ENCODE measurements at regions not wholly inside any gene's neighbourhood (a gene's known extent, or its start where the extent isn't known, plus 50 kb on each side); places are given as distances from the start of the nearest gene placed in this dataset.

GRCh38 chr14:103194256-103195045, 71.2 kb downstream of the TNFAIP2 start:
- intact Hi-C loops (cut with DNase I), result loop anchor here in 3 of 10 donors (5.0 to 10.0 kb wide), 2 partner anchors 90 to 98 kb away; no protein-coding TSS in a partner anchor

GRCh38 chr14:103195828-103196615, 72.8 kb downstream of the TNFAIP2 start:
- no peak for DNase-seq
- no peak overlapping the region for H3K27ac ChIP-seq
- peaks cover 0 to 16% (median 0%) of the 10 kb centered on the region in 11 donors for H3K9me3 ChIP-seq
- H3K27me3 ChIP-seq, result peaks cover 0 to 3% (median 0%) of the 10 kb centered on the region in 7 donors
- TF ChIP-seq CTCF (IDR thresholded peaks at IDR 0.05), result no peak
- ATAC-seq, result no peak
- WGBS, 2 donors, result 93% methylated on average over 22 of the region's 22 CpGs
- H3K36me3 ChIP-seq, result no peaks in the 10 kb centered on the region
- intact Hi-C loops (cut with DNase I), result loop anchor here in 2 of 10 donors (10.0 kb wide), 1 partner anchor 89 kb away; no protein-coding TSS in a partner anchor
- H3K4me3 ChIP-seq, result no peak overlapping the region
- H3K4me1 ChIP-seq, result peaks cover 0 to 15% (median 0%) of the 10 kb centered on the region in 9 donors

More at GRCh38 chr14:103194256-103195045, 71.2 kb downstream of the TNFAIP2 start:
- peaks cover 0 to 17% (median 0%) of the 10 kb centered on the region in 7 donors for H3K27me3 ChIP-seq
- no peak for DNase-seq
- H3K4me1 ChIP-seq, result peaks cover 0 to 15% (median under 1%) of the 10 kb centered on the region in 9 donors
- H3K36me3 ChIP-seq, result no peaks in the 10 kb centered on the region
- no peak overlapping the region for H3K4me3 ChIP-seq
- ATAC-seq, result no peak
- H3K27ac ChIP-seq, result no peak overlapping the region
- peaks cover 0 to 15% (median 0%) of the 10 kb centered on the region in 11 donors for H3K9me3 ChIP-seq
- 88 to 92% methylated on average over 16 of the region's 16 CpGs for WGBS, 2 donors
- no peak for TF ChIP-seq CTCF (IDR thresholded peaks at IDR 0.05)

- no peak for DNase-seq
- H3K36me3 ChIP-seq, result no peaks in the 10 kb centered on the region
- H3K4me1 ChIP-seq, result peaks cover 0 to 15% (median 0%) of the 10 kb centered on the region in 9 donors
- no peak for ATAC-seq
- no peak overlapping the region for H3K4me3 ChIP-seq
- 92 to 95% methylated on average over 8 to 11 of the region's 11 CpGs for WGBS, 2 donors
- H3K9me3 ChIP-seq, result peaks cover 0 to 23% (median 0%) of the 10 kb centered on the region in 11 donors
- no peak overlapping the region for H3K27ac ChIP-seq
- intact Hi-C loops (cut with DNase I), result loop anchor here in 2 of 10 donors (10.0 kb wide), 1 partner anchor 88 kb away; no protein-coding TSS in a partner anchor
- no peaks in the 10 kb centered on the region for H3K27me3 ChIP-seq
- TF ChIP-seq CTCF (IDR thresholded peaks at IDR 0.05), result no peak
Observed at GRCh38 chr14:103196716-103197115, 73.5 kb downstream of the TNFAIP2 start.

Data from heart right ventricle (tissue), 16 donors.